ENCODE measurements at regions not wholly inside any gene's neighbourhood (a gene's known extent, or its start where the extent isn't known, plus 50 kb on each side); places are given as distances from the start of the nearest gene placed in this dataset.
A peak's percentile ranks its signal among the peaks of the same experiment; 100 is the strongest.

GRCh38 chr3:189557824-189558223, 73.4 kb upstream of the TP63 start:
- H3K4me2 ChIP-seq, result no peak overlapping the region
- FAIRE-seq (no peak), DNase-seq (ENCODE audit: low read depth in 1 of 2, low spot score in 1 of 2) (no peak), ATAC-seq (no peak)
- H3K4me3 ChIP-seq, result no peak overlapping the region
- 96% methylated on average over 3 of the region's 3 CpGs for WGBS (ENCODE audit: missing lambda C conversion rate)
- ChIA-PET POLR2A (no interaction called here), CTCF (no interaction called here)
- no peaks in the 10 kb centered on the region for H3K9me3 ChIP-seq
- no peak for TF ChIP-seq ESRRA (IDR thresholded peaks at IDR 0.05; ENCODE audit: borderline replicate concordance, low read length)
- no peak for TF ChIP-seq RAD21 (conservative IDR thresholded peaks at IDR 0.05 in 1 of 2, IDR thresholded peaks at IDR 0.05 in 1 of 2)
- no peak for TF ChIP-seq TFCP2L1 (CRISPR knock-in tag; IDR thresholded peaks at IDR 0.05)
- TF ChIP-seq, protein P1, sequence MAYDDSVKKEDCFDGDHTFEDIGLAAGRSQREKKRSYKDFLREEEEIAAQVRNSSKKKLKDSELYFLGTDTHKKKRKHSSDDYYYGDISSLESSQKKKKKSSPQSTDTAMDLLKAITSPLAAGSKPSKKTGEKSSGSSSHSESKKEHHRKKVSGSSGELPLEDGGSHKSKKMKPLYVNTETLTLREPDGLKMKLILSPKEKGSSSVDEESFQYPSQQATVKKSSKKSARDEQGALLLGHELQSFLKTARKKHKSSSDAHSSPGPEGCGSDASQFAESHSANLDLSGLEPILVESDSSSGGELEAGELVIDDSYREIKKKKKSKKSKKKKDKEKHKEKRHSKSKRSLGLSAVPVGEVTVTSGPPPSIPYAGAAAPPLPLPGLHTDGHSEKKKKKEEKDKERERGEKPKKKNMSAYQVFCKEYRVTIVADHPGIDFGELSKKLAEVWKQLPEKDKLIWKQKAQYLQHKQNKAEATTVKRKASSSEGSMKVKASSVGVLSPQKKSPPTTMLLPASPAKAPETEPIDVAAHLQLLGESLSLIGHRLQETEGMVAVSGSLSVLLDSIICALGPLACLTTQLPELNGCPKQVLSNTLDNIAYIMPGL (CRISPR knock-in tag; IDR thresholded peaks at IDR 0.05; ENCODE audit: borderline replicate concordance), result no peak
- TF ChIP-seq PHF8 (IDR thresholded peaks at IDR 0.05; ENCODE audit: borderline replicate concordance, low read depth), result no peak
- no peak for TF ChIP-seq HOXB13 (CRISPR knock-in tag; IDR thresholded peaks at IDR 0.05; ENCODE audit: low read depth)
- no peak for TF ChIP-seq KDM1A (IDR thresholded peaks at IDR 0.05; ENCODE audit: low read depth)
- no peak for TF ChIP-seq NFE2L2 (conservative IDR thresholded peaks at IDR 0.05; ENCODE audit: low read length)
- no peak for TF ChIP-seq HES2 (IDR thresholded peaks at IDR 0.05)
- no peak for TF ChIP-seq SREBF2 (IDR thresholded peaks at IDR 0.05)
- no peak for TF ChIP-seq USF2 (IDR thresholded peaks at IDR 0.05)
- no peak for TF ChIP-seq CEBPB (IDR thresholded peaks at IDR 0.05)
- TF ChIP-seq CBX2 (IDR thresholded peaks at IDR 0.05; ENCODE audit: borderline replicate concordance, low read depth), result no peak
- no peak for TF ChIP-seq E2F6 (IDR thresholded peaks at IDR 0.05; ENCODE audit: borderline replicate concordance, low read depth)
- no peak for TF ChIP-seq EP300 (IDR thresholded peaks at IDR 0.05)
- TF ChIP-seq PBX3 (IDR thresholded peaks at IDR 0.05), result no peak
- TF ChIP-seq TP53 (CRISPR knock-in tag; IDR thresholded peaks at IDR 0.05), result no peak
- no peak for TF ChIP-seq ATOH8 (CRISPR knock-in tag; IDR thresholded peaks at IDR 0.05; ENCODE audit: low read depth)
- TF ChIP-seq MAX (IDR thresholded peaks at IDR 0.05), result no peak
- H3K27ac ChIP-seq, result no peak overlapping the region
- H3K4me1 ChIP-seq, result no peaks in the 10 kb centered on the region

GRCh38 chr3:189561256-189561655, 69.9 kb upstream of the TP63 start:
- no peak for ATAC-seq
- TF ChIP-seq JUN (IDR thresholded peaks at IDR 0.05) (no peak), CEBPB (IDR thresholded peaks at IDR 0.05) (0 out of 4 replicates have a peak, but pooled peaks of 1 of the 2 experiments have one; percentile 28)
- ChIA-PET POLR2A (no interaction called here), CTCF (no interaction called here)
- H3K9me3 ChIP-seq, result no peaks in the 10 kb centered on the region
- no peak overlapping the region for H3K27ac ChIP-seq
- peaks cover 10% of the 10 kb centered on the region; the same call in 2 of the 3 replicates for H3K4me1 ChIP-seq
- no peak for DNase-seq (ENCODE audit: low read depth in 1 of 2, low spot score in 1 of 2)
- no peak overlapping the region for H3K4me3 ChIP-seq
- no peak for FAIRE-seq
- H3K4me2 ChIP-seq, result no peak overlapping the region
- 80% methylated on average over 2 of the region's 2 CpGs for WGBS (ENCODE audit: missing lambda C conversion rate)

Data from A549 (cell line).